HG03045 (cell line): ENCODE measurements at regions not wholly inside any gene's neighbourhood (a gene's known extent, or its start where the extent isn't known, plus 50 kb on each side); places are given as distances from the start of the nearest gene placed in this dataset.
"Not testable (repeated sequence)": the region's sequence is repeated elsewhere in the genome, so short reads cannot be mapped to it uniquely, and the experiment has no call there.

ENCODE experiments used
- ATAC-seq: cut with Tn5 transposase; IDR thresholded peaks from one replicate; pipeline ENCODE4 v1.9.1; 2021; ENCODE audit warnings: mild to moderate bottlenecking, moderate library complexity; ENCODE audit not compliant: unreplicated experiment

- ATAC-seq, result no peak
Observed at GRCh38 chr6:164051427-164051826, 636.9 kb downstream of the QKI start.

- no peak for ATAC-seq
Observed at GRCh38 chr6:164049517-164049988, 635.0 kb downstream of the QKI start.

- ATAC-seq, result no peak
Observed at GRCh38 chr6:164048840-164049516, 634.5 kb downstream of the QKI start.

GRCh38 chr6:164045082-164045481, 630.6 kb downstream of the QKI start:
- no peak for ATAC-seq

- not testable (repeated sequence) for ATAC-seq
Observed at GRCh38 chr6:164043656-164044055, 629.1 kb downstream of the QKI start.

- ATAC-seq, result no peak
Observed at GRCh38 chr6:164042212-164042611, 627.7 kb downstream of the QKI start.

GRCh38 chr6:164040994-164041393, 626.5 kb downstream of the QKI start:
- ATAC-seq, result no peak

GRCh38 chr6:164039954-164040375, 625.4 kb downstream of the QKI start:
- ATAC-seq, result no peak

GRCh38 chr6:164037171-164037870, 622.8 kb downstream of the QKI start:
- ATAC-seq, result no peak

GRCh38 chr6:164035900-164036485, 621.5 kb downstream of the QKI start:
- ATAC-seq, result no peak

GRCh38 chr6:164034602-164035140, 620.2 kb downstream of the QKI start:
- no peak for ATAC-seq

- ATAC-seq, result no peak
Observed at GRCh38 chr6:164025180-164025579, 610.7 kb downstream of the QKI start.

GRCh38 chr6:164023535-164023934, 609.0 kb downstream of the QKI start:
- ATAC-seq, result no peak

GRCh38 chr6:164022632-164023031, 608.1 kb downstream of the QKI start:
- no peak for ATAC-seq

- ATAC-seq, result no peak
Observed at GRCh38 chr6:164021589-164022250, 607.2 kb downstream of the QKI start.

GRCh38 chr6:164020142-164020541, 605.6 kb downstream of the QKI start:
- no peak for ATAC-seq

- no peak for ATAC-seq
Observed at GRCh38 chr6:164018133-164018532, 603.6 kb downstream of the QKI start.

GRCh38 chr6:164016056-164016455, 601.5 kb downstream of the QKI start:
- no peak for ATAC-seq

GRCh38 chr6:164015088-164015484, 600.6 kb downstream of the QKI start:
- ATAC-seq, result no peak

GRCh38 chr6:164014346-164015087, 600.0 kb downstream of the QKI start:
- ATAC-seq, result no peak
